ENCODE measurements at regions not wholly inside any gene's neighbourhood (a gene's known extent, or its start where the extent isn't known, plus 50 kb on each side); places are given as distances from the start of the nearest gene placed in this dataset.

DNA sequence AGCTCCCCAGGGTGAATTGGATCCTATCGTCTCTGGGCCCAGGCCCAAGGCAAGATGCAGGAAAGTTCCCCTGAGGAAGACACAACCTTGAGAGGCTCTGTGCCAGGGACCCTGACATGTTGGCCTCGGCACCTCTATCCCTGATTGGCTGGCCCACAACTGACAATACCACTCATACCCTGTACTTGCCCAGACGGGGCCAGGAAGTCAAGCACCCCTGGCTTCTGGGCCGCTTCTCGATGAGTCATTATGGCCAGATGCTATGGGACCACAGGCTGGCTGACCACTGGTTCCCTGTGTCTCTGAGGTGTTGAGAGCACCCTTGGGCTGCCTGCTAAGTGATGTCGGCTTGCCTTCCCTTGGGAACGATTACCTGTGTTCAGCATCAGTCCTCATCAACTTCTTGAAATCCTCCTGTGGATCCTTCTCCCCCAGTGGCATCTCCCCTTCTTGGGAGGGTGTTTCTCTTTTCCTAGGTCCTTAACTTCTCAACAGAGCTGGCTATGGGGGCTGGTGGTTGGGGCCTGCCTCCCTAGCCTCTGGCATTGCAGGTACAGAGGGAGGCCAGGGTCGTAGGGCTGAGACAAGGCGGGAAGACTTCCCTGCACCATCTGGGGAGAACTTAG, 54.5 kb upstream of the MAMLD1 start:
- no peak for DNase-seq

DNA sequence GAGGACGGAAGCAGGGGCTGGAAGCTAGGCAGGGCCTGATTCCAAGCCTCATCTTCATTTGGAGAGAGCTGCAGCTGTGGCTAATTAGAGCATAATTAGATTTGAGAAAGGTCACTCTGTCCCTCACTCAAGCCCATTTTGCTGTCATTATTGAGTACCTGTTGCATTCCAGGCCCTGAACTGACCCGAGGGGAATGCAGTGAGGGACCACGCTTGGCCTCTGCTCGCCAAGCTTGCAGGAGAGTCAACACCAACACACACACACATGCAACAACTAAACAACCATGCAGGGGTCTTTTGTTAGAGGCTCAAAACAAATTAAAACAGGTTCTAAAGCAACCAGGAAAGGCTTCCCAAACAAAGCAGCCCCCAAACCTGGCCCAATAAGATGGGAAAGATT, 52.7 kb upstream of the MAMLD1 start:
- no peak for DNase-seq

DNA sequence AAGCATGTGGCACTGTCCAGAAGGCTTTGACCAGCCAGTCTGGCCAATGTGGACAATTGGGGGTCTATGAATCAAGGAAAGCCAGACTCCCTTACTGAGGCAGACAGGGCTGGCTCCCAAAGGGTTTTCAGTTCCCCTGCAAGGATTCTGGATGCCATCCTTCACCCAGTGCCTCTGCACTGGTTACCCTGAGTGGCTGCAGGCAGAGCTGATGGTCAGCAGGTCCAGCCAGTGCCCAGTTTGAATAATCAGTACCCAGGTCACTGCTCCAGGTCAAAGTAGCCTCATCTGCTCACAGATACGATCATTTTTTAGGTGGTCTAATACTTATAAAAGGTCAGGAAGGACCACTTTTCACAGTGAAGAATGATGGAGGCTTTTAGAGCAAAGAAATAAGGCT, 52.2 kb upstream of the MAMLD1 start:
- DNase-seq: no peak

DNA sequence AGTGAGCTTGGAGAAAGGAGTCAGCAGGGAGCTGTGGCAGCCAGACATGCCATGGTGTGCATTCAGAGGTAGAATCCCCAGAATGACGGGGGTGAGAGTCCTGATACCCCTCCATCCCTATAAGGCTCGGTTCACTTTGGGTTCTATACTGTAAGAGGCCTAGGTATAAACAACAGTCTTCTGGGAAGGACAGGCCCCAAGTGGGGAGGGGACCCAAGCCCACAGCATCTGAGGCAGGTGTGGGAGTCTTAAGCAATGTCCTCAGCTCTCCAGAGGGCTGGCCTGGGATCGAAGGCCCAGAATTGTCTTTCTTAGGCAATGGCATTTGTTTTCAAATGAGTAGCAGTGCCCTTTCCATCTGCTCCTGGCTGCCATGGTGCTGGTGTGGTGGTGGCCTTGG, 50.2 kb upstream of the MAMLD1 start:
- DNase-seq: no peak

All from stimulated activated CD4-positive, alpha-beta T cell treated with anti-CD3 and anti-CD28 coated beads, Interleukin-2, amount 100 ng/mL, for 48 hours (primary cell).